GM10266 (cell line): ENCODE measurements at regions not wholly inside any gene's neighbourhood (a gene's known extent, or its start where the extent isn't known, plus 50 kb on each side); places are given as distances from the start of the nearest gene placed in this dataset.

Source experiments
- DNase-seq: peaks from one replicate; pipeline ENCODE4 v3.0.0; 2012; ENCODE audit errors: extremely low spot score
- CTCF ChIP-seq: IDR thresholded peaks from 2 replicates; pipeline ENCODE4 v1.5.1; 2012; ENCODE audit warnings: mild to moderate bottlenecking, low read depth; ENCODE audit not compliant: control insufficient read depth, insufficient read depth; ENCODE audit errors: missing control alignments

GRCh38 chr6:56852260-56853010 is 102.5 kb upstream of the BEND6 start:
- DNase-seq = no peak
- no peak for TF ChIP-seq CTCF

GRCh38 chr6:56851541-56852259 is 103.2 kb upstream of the BEND6 start:
- DNase-seq = peak; percentile 76
- TF ChIP-seq CTCF = peak; percentile 68

- no peak for TF ChIP-seq CTCF
- DNase-seq = no peak
These were observed 103.8 kb upstream of the BEND6 start for GRCh38 chr6:56851074-56851473.

DNA sequence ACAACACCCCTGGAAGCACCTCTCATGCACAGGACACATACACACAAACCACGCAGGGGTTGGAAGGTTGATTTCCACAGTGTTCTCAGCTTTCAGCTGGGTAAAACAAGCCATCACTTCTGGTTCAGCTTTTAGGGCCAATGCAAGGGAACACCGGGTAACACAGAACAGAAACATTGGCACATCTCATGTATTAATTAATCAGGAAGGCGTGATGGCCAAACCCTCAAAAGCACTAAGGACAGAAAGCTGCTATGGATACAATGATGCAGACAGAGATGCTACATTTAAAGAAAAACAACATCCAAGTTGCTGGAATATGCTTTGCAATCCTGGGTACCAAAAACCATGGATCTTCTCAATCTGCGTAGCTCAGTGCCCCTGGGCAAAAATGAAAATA is 104.3 kb upstream of the BEND6 start:
- DNase-seq = no peak
- TF ChIP-seq CTCF = no peak

DNA sequence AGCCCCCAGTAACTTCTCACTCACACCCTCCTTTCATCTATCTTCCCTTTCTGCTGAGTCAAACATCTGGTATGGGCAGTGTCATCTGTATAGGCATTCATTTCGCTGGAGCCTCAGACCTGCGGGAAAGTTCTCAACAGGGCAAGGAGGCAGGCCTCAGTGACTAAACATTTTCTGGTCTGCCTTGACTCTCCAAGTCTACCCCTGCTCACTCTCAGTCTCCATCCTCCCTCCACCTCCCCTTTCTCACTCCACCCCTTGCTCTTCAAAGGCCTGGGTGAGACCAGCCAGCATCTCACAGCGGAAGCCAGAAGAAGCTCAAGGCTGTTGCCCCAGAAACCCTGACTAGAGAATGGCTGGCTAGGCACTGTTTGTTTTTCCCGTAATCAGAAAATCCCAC is 105.0 kb upstream of the BEND6 start:
- no peak for TF ChIP-seq CTCF
- DNase-seq = no peak

DNA sequence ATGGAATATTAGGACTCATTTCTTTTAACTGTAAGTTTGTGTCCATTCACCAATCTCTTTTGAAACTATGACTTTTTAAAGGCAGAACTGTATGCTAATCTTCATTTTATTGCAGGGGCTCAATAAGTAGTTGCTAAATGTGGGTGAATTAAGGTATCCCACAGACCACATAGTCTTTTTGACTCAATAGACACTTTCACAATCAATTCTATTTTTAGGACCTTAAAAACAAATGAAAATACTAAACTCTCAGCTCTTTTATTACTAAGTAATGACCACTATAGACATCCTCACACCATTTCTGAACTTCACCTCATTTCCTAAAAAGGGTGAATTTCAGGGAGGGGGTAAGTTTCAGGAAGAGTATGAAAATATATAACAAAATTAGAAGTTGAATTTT is 106.8 kb upstream of the BEND6 start:
- DNase-seq = no peak
- no peak for TF ChIP-seq CTCF

GRCh38 chr6:56845032-56845431 is 109.9 kb upstream of the BEND6 start:
- DNase-seq = no peak
- no peak for TF ChIP-seq CTCF
